Esophagus muscularis mucosa (tissue), 4 donors: ENCODE measurements at regions not wholly inside any gene's neighbourhood (a gene's known extent, or its start where the extent isn't known, plus 50 kb on each side); places are given as distances from the start of the nearest gene placed in this dataset.

Source experiments
- DNase-seq: peaks from one replicate; pipeline ENCODE4 v3.0.0-alpha.2; 2017; ENCODE audit errors: extremely low spot score
- H3K27ac ChIP-seq, 4 donors: fragments of 200-600 bp; sonication (generic); replicated peaks in 1 of 4; 1 replicate in 3 of 4; 2 replicates in 1 of 4; pipeline ENCODE4 v1.5.1; 2016 to 2019; ENCODE audit warnings: mild to moderate bottlenecking in 1 of 4
- H3K27me3 ChIP-seq, 4 donors: fragments of 200-600 bp; sonication (generic); one replicate each; pipeline versions ENCODE4 v1.5.1 to v1.6.0; 2016 to 2019
- H3K36me3 ChIP-seq, 4 donors: fragments of 200-600 bp; sonication (generic); one replicate each; pipeline ENCODE4 v1.5.1; 2016 to 2019
- H3K4me1 ChIP-seq, 4 donors: fragments of 200-600 bp; sonication (generic); one replicate each; pipeline ENCODE4 v1.5.1; 2016 to 2019
- H3K4me3 ChIP-seq, 4 donors: fragments of 200-600 bp; sonication (generic); 1 replicate in 2 of 4; 2 replicates in 2 of 4; pipeline ENCODE4 v1.5.1; 2016 to 2019; ENCODE audit warnings: mild to moderate bottlenecking in 4 of 4, moderate library complexity in 1 of 4
- H3K9me3 ChIP-seq, 4 donors: fragments of 200-600 bp; sonication (generic); 1 replicate in 3 of 4; 2 replicates in 1 of 4; pipeline ENCODE4 v1.5.1; 2016 to 2019
- EP300 ChIP-seq: sonication (generic); formaldehyde crosslinking; IDR thresholded peaks from one replicate; pipeline ENCODE4 v1.6.1; 2017; ENCODE audit warnings: antibody characterized with exemption
- POLR2A ChIP-seq: fragments of 450-650 bp; IDR thresholded peaks from one replicate; pipeline ENCODE4 v1.6.1; 2017; ENCODE audit warnings: antibody characterized with exemption, moderate library complexity, mild to moderate bottlenecking, low read depth
- POLR2AphosphoS5 ChIP-seq, 2 donors: sonication (generic); formaldehyde crosslinking; IDR thresholded peaks; one replicate each; pipeline ENCODE4 v1.6.1; 2017; ENCODE audit warnings: antibody characterized with exemption in 2 of 2
- WGBS: methylation state at CpG from one replicate; pipeline ENCODE4 v1.1.5; 2018; 5-methylcytosine and 5-hydroxymethylcytosine counted together
- intact Hi-C: fragments of 100-400 bp; cut with DNase I; formaldehyde crosslinking; loops from one replicate; pipeline ENCODE4 v1.15.1; 2023
- TF ChIP-seq, protein P1 (sequence below), 3 experiments: fragments of 200-600 bp in 2 of 3; fragments of 450-650 bp in 1 of 3; sonication (generic) in 2 of 3; IDR thresholded peaks; one replicate each; pipeline ENCODE4 v1.5.1; 2017 to 2019; ENCODE audit warnings: antibody characterized with exemption in 3 of 3, mild to moderate bottlenecking in 2 of 3, moderate library complexity in 1 of 3

DNA sequence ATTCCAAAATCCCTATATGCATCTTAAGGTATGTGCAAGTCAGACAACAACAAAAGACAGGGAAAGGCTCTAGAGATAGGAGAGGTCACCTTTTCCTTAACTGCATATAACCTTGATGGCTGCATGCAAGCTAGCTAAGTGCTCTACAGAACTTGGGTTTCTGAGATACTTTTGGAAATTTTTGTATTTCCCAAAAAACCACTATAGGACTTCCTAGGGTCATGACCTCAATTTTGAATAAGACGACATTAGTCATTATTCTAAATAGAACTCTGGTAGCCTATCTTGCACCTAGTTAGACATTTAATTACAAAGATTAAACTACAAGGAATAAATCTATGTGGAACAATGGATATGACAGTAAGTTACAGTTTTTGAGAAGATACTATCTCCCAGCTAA lies 309.3 kb downstream of the BCAT1 start:
- TF ChIP-seq, protein P1, sequence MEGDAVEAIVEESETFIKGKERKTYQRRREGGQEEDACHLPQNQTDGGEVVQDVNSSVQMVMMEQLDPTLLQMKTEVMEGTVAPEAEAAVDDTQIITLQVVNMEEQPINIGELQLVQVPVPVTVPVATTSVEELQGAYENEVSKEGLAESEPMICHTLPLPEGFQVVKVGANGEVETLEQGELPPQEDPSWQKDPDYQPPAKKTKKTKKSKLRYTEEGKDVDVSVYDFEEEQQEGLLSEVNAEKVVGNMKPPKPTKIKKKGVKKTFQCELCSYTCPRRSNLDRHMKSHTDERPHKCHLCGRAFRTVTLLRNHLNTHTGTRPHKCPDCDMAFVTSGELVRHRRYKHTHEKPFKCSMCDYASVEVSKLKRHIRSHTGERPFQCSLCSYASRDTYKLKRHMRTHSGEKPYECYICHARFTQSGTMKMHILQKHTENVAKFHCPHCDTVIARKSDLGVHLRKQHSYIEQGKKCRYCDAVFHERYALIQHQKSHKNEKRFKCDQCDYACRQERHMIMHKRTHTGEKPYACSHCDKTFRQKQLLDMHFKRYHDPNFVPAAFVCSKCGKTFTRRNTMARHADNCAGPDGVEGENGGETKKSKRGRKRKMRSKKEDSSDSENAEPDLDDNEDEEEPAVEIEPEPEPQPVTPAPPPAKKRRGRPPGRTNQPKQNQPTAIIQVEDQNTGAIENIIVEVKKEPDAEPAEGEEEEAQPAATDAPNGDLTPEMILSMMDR (IDR thresholded peaks at IDR 0.05): no peak
- TF ChIP-seq POLR2AphosphoS5 (IDR thresholded peaks at IDR 0.05) (no peak), EP300 (no peak), POLR2A (no peak)
- Histone ChIP-seq H3K27ac (no peak overlapping the region), H3K4me3 (no peak overlapping the region), H3K9me3 (no peaks in the 10 kb centered on the region), H3K36me3 (no peaks in the 10 kb centered on the region), H3K4me1 (peaks cover 0 to 6% (median 3%) of the 10 kb centered on the region in 4 donors), H3K27me3 (no peaks in the 10 kb centered on the region)
- intact Hi-C loops: no loop called here
- WGBS: 87% methylated on average over 1 of the region's 1 CpG
- DNase-seq: no peak

DNA sequence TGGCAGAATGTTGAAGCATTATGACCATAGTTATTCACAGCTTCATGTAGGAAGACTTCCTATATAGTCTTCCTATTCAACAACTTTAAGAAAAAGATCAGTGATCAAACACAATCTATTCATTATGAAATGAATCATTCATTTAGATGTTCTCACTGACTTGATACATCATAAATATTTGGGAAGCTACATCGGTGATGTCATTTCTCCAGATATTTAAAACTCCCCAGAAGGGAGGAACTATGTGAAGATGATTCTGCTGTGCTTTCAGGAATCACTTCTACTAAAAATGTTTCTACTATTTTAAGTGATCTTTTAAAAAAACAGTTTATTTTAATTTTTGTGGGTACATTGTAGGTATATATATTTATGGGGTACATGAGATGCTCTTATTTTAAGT lies 316.4 kb downstream of the BCAT1 start:
- H3K36me3 ChIP-seq: no peaks in the 10 kb centered on the region
- intact Hi-C loops: no loop called here
- no peak for DNase-seq
- no peaks in the 10 kb centered on the region for H3K4me1 ChIP-seq
- TF ChIP-seq POLR2AphosphoS5 (IDR thresholded peaks at IDR 0.05): no peak
- no peak for TF ChIP-seq POLR2A
- no peak for TF ChIP-seq EP300
- TF ChIP-seq, protein P1 (IDR thresholded peaks at IDR 0.05): no peak
- H3K9me3 ChIP-seq: peaks cover 0 to 5% (median 0%) of the 10 kb centered on the region in 4 donors
- H3K27ac ChIP-seq: no peak overlapping the region
- no peaks in the 10 kb centered on the region for H3K27me3 ChIP-seq
- no peak overlapping the region for H3K4me3 ChIP-seq
- WGBS: 52% methylated on average over 1 of the region's 1 CpG

DNA sequence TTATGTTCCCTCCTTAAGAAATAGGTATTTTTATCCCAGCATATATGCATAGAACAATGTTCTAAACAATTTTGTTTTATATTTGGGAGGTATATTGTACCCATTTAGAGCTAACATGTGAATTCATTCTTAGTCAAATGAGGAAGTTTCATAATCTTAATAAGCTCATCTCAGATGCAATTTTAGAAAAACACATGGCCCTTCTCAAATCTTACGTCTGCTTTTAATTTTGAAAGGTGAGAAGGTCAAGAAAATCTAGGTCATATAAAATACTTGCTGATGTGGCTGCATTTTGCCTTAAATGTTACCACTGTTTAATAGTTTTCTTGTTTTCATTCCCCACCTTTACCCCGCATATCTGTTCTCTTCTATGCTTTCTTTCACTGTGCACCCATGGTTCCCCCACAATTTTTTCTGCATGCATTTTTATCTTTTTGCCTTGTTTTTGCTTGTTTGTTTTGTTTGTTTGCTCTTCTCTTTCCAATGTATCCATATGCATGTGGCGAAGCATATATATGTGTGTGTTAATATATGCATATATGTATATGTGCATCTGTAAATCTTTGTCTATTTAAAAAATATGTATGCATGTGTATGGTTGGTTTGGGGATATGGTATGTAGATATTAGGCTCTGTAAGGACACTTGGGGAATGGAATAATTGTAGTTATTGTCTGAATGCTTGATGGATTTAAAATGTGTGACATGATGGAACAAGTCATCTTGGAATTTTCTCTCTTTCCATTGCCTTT lies 317.1 kb downstream of the BCAT1 start:
- WGBS: 83% methylated on average over 3 of the region's 3 CpGs
- no peaks in the 10 kb centered on the region for H3K36me3 ChIP-seq
- no peak overlapping the region for H3K27ac ChIP-seq
- peaks cover 0 to 5% (median 0%) of the 10 kb centered on the region in 4 donors for H3K9me3 ChIP-seq
- TF ChIP-seq POLR2AphosphoS5 (IDR thresholded peaks at IDR 0.05): no peak
- TF ChIP-seq POLR2A: no peak
- TF ChIP-seq EP300: no peak
- TF ChIP-seq, protein P1 (IDR thresholded peaks at IDR 0.05): no peak
- H3K27me3 ChIP-seq: no peaks in the 10 kb centered on the region
- H3K4me3 ChIP-seq: no peak overlapping the region
- no peaks in the 10 kb centered on the region for H3K4me1 ChIP-seq
- DNase-seq: no peak
- intact Hi-C loops: no loop called here

DNA sequence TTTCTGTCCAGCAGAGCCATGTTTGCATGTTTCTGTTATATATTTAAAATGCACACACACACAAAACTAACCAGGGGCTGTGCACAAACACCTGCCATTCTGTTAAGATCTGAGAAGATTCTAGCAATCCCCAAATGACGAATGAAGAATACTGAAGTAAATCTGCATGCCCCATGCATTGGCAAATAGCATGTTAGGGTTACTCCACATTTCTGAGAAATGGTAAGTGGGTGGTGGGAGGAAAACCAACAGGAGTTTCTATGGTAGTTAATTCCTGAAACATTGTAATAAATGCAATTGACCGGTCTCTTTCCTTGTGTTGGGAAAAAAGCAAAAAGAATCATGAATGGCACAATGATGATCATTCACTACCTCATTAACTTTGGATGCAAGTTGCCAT lies 318.0 kb downstream of the BCAT1 start:
- peaks cover 0 to 5% (median 0%) of the 10 kb centered on the region in 4 donors for H3K9me3 ChIP-seq
- intact Hi-C loops: no loop called here
- no peaks in the 10 kb centered on the region for H3K4me1 ChIP-seq
- 86% methylated on average over 2 of the region's 2 CpGs for WGBS
- no peak overlapping the region for H3K27ac ChIP-seq
- H3K4me3 ChIP-seq: no peak overlapping the region
- H3K36me3 ChIP-seq: no peaks in the 10 kb centered on the region
- no peak for TF ChIP-seq POLR2A
- TF ChIP-seq POLR2AphosphoS5 (IDR thresholded peaks at IDR 0.05): no peak
- TF ChIP-seq, protein P1 (IDR thresholded peaks at IDR 0.05): no peak
- no peak for TF ChIP-seq EP300
- no peaks in the 10 kb centered on the region for H3K27me3 ChIP-seq
- DNase-seq: no peak

DNA sequence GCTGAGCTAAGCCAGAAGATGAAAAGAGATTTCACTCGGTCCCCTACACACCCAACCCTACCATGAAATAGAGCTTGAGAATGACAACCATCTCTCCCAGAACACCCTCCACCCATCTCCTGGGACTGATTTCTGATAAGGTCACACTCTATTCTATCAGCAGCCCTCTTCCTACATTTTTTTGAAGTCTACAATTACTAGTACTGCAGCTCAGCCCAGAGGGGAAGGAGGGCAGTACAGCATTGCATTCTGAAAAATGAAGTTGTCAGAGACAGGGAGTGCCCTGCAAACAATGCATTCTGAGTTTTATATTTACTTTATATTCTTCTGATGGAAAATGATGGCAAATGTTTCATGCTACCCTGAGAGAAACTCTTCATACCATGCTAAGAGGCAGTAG lies 318.5 kb downstream of the BCAT1 start:
- H3K4me1 ChIP-seq: no peaks in the 10 kb centered on the region
- H3K27me3 ChIP-seq: no peaks in the 10 kb centered on the region
- TF ChIP-seq EP300 (no peak), POLR2AphosphoS5 (IDR thresholded peaks at IDR 0.05) (no peak), POLR2A (no peak)
- TF ChIP-seq, protein P1 (IDR thresholded peaks at IDR 0.05): no peak
- 86% methylated on average over 1 of the region's 1 CpG for WGBS
- no peak for DNase-seq
- no peak overlapping the region for H3K4me3 ChIP-seq
- H3K27ac ChIP-seq: no peak overlapping the region
- intact Hi-C loops: no loop called here
- no peaks in the 10 kb centered on the region for H3K36me3 ChIP-seq
- H3K9me3 ChIP-seq: peaks cover 0 to 5% (median 0%) of the 10 kb centered on the region in 4 donors
